HG02973 (cell line): ENCODE measurements at regions not wholly inside any gene's neighbourhood (a gene's known extent, or its start where the extent isn't known, plus 50 kb on each side); places are given as distances from the start of the nearest gene placed in this dataset.
"Not testable (repeated sequence)": the region's sequence is repeated elsewhere in the genome, so short reads cannot be mapped to it uniquely, and the experiment has no call there.

Experiments
- ATAC-seq: cut with Tn5 transposase; IDR thresholded peaks from one replicate; pipeline ENCODE4 v1.9.1; 2021; ENCODE audit warnings: moderate library complexity; ENCODE audit not compliant: unreplicated experiment

DNA sequence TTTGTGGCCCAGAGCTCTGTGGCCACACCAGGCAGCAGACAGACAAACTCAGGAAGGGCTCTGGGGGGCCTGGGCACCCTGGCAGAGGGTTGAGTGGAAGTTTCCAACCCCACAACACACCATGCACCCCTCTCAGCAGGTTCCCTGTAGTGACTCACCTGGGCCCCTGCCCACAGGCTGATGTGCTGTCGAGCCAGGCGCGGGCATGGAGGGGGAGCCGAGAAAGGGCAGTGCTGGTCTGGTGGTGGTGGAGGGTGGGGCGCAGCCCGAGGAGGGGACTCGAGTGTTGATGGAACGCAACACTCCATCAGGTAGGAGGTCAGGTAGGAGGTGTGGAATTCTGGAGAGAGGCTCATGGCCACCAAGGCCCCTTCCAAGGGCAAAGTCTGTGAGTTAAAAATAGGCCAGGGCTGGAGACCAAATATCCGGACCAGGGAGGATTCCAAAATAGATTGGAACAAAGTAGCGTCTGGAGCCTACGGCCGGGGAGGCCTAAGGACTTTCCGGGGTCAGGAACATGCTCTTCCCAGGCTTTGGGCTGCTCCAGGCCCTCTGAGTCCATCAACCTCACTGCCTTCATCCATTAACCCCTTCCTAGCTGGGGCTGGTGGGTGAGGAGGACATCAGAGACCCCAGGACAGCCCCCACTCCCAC lies 191.5 kb upstream of the AJAP1 start:
- no peak for ATAC-seq

DNA sequence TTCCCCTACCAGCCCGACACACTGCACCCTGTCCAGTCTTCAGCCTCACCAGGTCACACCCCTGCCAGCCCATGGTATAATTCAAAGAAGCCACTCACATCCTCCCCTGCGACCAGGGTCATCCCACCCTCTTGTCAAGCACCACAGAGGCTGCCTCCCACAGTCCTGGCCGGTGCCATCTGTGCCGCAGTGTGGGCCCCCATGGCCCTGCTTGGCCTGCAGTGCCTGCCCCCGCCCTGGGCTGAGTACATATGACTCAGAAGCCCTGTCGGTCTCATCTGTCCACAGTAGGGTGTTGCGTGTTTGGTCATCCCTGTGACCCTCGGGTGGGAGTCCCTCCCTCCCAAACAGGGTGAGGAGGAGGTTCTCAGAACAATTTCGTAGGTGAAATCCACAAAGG lies 190.8 kb upstream of the AJAP1 start:
- no peak for ATAC-seq

DNA sequence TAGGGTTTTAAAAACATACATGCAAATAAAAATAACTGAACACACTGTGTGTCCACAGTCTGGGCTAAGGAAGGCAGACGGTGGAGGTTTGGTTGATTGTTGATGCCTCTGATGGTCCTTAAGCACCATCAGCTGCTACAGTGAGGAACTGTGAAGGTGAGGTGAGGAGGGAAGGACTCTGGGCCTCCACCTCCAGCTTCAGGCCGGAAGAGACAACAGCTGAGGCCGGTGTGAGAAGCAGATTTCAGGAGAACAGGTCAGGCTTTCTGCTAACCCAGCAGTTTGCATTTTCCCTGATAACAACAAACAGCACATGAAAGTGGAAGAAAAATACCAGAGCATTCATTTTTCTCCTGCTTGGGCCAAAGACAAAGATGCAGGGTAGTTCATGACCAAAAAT lies 189.9 kb upstream of the AJAP1 start:
- ATAC-seq: no peak

DNA sequence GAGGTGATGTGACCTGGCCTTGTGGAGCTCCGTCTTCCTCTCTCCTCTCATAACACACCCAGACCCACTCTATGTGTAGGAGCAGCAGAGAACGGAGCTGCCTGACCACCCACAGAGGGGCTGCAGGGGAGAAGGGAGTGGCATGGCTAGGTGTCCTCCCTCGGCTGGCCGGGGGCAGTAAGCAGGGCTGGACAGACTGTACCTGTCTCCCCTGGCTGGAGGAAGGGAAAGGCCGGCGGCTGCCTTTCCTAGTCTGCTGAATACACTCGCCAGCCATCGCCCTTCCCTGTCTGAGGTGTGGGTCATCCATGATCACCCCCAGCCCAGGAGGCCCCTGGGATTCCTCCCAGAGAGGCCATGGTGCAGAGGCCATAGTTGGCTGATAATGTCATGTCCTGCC lies 187.2 kb upstream of the AJAP1 start:
- no peak for ATAC-seq

DNA sequence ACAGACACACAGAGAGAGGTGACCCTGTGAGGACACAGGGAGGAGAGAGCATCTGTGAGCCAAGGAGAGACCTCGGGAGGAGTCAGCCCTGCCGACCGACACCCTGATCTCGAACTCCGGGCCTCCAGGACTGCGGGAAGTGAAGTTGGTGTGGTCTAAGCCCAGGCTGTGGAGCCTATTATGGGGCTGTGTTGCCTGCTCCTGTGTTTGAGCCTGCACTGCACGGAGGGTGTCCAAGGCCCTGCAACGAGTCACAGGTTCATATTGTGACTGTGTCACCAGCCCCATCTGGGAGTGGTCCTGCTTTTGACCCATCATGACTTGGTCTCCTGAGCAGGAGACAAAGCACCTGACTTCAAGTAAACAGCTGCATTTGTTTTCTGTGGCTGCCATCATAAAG lies 186.0 kb upstream of the AJAP1 start:
- no peak for ATAC-seq

DNA sequence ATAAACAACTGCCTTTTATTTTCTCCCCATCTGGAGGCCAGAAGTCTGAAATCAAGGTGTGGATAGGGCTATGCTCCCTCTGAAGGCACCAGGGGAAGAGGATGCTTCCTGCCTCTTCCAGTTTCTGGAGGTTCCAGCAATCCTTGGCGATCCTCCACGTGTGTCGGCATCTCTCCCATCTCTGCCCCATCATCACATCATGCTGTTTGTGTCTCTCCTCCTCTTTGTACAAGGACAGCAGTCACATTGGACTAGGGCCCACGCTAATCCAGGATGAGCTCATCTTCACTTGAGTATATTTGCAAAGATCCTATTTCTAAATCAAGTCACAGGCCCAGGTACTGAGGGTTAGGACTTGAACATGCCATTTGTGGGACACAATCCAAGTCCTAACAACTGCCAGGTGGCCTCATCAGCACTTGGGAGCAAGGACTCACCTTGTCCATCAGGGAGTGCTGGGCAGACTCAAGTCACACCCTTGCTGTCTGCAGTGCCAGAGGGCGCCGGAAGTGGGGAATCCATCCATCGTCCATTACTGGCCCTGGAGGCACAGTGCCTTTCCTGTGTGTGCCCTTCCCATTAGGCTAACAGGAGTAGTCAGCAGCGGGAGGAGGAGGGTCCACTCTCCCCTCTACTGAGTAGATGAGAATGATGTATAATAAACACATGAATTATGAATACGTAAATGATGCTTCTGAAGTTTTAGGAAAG lies 185.4 kb upstream of the AJAP1 start:
- ATAC-seq: no peak

DNA sequence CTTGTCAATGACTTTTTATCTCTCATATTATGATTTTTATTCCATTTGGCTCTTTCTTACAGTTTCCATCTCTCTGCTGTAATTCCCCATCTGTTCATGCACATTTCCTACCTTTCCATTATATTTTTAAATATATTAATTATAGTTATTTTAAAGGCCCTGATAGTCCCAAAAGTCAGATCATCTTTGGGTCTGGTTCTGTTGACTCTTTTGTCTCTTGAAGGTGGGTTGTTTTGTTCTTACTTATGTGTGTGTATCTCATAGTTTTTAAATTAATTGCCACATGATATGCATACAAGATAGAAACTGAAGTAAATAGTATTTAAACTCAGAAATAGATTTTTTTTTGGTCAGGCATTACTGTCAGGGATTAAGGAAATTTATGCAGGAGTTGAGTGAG lies 178.0 kb upstream of the AJAP1 start:
- no peak for ATAC-seq

DNA sequence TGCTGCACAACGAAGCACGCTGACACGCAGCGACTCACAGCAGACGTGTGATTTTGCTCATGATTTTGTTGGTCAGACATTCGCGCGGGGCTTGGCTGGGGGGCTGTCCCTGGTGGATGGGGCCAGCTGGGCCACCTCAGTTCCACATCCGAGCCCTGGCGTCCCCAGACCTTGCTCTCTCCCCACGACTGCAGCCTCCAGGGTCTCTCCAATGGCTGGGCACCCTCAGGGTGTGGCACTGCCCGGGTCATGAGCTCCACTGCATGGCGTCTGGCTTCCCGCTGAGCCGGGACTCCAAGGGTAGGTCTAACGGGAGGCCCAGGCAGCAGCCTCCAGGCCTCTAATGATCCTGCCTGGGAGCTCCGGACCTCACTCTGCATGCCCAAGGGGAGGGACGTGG lies 173.0 kb upstream of the AJAP1 start:
- no peak for ATAC-seq

DNA sequence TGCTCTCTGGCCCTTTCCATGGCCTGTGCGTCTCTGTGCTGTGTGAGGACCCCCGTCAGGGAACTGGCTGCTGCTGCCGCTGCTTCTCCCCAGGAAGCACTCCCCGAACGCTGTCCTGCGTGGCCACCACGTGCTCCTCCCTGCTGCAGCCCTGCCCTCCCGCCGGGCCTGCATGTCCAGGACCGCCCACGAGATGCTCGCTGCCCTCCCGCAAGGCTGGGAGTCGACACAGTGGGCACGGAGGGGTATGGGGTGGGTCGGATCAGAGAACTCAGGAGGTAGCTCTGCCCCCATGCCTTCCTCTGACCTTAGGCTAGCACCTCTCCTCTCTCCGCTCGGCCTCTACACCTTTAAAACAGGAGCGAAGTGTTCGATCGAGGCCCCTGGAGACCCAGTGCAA lies 171.9 kb upstream of the AJAP1 start:
- no peak for ATAC-seq

DNA sequence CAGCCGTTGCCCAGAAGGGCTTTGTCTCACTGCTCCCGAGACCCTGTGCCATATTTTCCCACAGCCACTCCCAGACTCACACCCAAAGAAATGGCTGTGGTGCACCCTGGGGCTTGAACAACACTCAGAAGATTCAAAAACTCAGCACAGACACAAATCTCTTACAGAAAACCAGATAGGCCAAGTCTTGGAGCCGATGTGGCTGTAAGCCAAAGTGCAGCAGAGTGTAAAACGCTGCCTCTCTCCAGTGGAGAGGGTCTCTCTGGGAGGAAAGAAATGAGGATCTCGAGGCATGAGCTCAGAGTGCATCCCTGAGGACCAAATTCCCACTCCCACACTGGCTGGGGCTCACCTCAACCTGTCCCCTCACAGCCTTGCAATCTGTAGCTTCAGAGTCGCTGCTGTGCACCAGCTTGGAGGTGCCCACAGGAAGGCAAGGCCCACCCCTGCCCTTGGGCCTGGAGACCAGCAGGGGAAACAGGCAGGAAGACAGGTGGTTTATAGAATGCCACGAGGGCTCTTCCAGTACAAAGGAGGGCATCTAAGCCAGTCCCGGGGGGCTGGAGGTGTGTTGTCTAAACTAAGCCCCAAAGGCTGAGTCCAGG lies 171.3 kb upstream of the AJAP1 start:
- ATAC-seq: no peak

DNA sequence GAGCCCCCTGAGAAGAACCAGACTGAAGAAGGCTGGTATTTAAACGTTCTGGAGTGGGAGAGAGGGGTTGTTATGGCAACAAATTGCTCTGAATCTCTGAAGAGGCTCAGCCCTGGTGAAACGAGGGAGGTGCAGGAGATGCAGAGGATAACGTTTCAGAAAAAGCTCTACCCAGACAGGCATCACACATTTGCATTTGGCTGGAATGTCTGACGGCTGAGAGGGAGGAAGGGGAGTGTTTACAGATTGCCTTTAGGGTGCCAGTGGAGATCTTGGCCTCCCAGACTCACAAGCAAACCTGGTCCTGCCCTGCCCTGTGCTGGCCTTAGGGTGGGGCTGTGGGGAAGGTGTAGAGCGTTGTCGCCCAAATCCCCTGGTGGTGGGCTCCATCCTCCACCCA lies 169.0 kb upstream of the AJAP1 start:
- no peak for ATAC-seq

DNA sequence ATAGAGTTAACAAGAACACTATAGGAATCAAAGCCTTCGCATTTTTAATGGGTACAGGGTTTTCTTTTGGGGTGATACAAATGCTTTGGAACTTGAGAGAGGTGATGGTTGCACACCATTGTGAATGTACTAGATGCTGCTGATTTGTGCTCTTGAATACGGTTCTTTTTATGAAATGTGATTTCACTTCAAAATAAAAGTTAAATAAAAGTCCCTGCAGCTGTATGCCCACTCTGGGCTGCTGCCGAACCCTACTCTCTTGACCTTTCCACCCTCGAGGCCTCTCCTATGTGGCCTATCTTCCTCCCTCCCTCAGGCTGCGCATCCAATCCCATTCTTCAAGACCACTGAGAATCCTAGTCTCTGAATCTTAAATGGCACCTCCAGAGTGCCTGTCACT lies 168.5 kb upstream of the AJAP1 start:
- no peak for ATAC-seq

DNA sequence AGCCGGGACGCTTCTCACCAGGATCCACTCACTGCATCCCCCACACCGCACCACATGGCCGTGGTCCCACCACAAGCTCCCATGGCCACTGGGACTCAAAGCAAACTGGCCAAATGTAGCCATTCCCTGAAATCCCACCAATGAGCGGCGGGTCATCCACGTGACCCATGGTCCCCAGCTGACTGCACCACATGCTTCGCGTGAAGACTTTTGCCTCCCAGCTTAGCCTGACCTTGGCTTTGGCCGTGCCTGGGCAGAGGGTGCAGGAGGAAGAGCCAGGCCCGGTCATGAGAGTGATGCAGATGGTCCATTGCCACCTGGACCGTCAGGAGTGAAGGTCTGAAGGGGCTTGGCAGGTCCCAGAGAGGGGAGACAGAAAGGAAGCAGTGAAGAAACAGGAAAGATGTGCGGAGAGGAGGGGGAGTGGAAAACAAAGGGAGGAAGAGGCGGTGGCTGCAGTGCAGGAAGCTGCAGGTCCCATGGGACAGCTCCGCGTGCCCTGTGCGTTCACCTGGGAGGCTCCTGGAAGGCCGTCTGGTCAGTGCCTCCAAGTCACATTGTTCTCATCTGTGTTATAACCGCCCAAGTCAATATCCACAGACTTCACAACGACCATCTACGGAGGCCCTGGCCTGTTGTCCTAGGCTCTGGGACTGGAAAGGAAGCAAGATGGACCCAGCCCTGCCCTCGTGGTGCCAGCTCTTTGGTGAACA lies 167.8 kb upstream of the AJAP1 start:
- ATAC-seq: no peak

DNA sequence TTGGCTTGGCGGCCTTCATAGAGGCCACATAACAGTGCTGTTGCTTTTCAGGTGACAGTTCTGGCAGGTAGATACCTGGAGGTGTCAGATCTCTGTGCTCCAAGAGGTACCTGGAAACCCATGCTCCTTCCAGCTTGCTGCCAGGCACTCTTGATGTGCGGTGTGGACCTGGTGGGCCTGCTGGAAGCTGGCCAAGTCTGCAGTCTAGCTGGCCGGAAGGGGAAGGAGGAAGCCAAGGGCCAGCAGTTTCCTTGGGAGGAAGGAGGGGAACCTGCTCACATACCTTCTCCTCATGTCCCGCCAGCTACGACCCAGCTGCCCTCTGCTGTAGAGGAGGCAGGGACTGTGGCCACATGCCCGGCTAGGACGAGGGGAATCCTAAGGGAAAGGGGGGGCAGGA lies 166.4 kb upstream of the AJAP1 start:
- ATAC-seq: no peak

DNA sequence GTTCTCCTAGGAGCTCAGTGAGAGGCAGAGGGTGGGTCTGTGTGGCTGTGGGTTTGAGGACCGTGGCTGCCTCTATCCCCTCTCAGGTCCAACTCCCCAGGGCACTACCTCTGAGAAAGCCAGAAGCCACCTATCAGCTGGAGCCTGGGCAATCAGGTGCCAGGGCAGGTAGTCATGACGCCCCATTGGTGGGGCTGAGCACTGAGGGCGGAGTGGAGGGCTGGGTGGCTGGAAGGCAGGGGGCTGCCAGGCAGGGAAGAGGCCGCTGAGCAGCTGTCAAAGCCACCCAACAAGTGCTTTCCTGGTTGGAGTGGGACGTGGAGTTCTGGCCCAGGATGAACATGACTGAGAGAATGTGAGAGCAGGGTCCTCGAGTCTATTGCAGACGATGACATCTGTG lies 164.9 kb upstream of the AJAP1 start:
- ATAC-seq: no peak

DNA sequence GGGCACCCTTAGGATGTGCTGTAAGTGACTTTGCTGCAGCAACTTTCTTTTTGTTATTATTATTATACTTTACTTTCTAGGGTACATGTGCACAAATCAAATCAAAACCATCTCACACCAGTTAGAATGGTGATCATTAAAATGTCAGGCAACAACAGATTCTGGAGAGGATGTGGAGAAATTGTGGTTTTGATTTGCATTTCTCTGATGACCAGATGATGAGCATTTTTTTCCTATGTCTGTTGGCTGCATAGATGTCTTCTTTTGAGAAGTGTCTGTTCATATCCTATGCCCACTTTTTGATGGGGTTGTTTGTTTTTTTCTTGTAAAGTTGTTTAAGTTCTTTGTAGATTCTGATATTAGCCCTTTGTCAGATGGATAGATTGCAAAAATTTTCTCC lies 164.4 kb upstream of the AJAP1 start:
- ATAC-seq: not testable (repeated sequence)

DNA sequence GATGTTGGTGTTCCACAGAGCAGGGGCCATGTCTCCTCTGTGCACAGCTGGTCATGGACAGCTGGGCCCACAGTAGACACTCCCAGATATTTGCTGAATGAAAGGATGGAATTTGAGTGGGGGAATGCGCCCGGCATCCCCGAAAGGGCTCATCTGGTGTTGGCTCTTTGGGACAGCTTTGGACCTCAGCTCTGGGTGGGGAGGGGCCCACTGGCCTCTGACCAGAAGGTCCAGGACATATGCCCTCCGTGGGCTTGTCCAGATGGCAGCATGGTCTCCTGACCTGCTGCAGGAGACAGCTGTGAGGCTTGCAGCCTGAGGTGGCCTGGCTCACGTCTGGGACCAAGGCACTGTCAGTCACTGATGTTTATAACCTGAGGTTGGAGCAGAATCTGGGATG lies 160.4 kb upstream of the AJAP1 start:
- ATAC-seq: no peak

DNA sequence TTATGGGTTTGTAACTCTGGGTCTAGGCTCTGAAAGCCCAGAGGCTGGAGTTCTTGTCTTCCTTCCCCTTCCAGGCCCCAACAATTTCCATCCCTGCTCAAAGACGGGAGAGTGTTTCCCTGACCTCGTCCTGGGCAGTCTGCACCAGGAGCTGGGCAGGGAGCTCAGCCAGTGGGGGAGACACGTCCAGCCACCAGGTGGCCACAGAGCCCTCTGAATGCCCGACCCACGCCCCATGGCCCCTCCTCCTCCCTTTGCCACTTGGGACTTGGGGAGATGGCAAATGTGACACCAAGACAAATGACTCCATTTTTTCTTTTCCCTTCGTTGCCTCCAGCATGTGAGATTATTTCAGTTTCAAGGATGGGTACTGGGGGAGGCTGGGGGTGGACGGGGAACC lies 159.9 kb upstream of the AJAP1 start:
- no peak for ATAC-seq

DNA sequence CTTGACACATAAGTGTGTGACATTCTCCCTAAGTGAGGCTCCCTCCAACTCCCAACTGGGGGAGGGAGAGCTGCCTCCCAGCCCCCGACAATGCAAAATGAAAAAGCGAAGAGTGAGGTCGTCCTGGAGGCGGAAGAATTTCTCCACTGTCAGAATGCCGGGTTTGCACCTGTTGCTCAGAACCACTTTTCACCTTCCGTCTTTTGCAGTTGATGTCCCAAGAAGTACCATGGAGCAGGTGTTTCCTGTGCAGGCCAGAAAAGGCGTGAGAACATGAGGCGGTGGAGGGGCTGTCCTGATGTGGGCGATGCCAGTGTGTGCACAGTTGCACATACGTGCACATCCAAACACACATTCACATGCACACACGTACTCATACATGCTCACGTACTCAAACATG lies 158.6 kb upstream of the AJAP1 start:
- ATAC-seq: no peak

DNA sequence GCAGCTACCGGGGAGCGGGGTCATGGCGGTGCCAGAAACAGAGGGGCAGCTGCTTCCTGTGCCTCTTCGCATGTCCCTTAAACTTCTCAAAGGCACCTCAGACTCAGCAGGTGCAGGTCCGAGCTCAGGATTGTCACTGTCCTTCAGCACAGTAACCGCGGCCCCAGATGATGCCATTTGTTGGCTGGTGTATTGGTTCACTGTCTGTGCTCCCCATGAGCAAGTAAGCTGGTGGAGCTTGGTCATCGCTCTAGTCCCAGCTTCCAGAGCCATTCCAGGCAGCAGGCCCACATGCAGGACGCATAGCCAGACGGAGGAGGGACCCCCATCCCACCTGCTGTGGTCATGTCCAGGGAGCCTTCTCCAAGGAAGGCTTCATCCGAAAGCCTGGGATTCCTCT lies 154.0 kb upstream of the AJAP1 start:
- no peak for ATAC-seq

DNA sequence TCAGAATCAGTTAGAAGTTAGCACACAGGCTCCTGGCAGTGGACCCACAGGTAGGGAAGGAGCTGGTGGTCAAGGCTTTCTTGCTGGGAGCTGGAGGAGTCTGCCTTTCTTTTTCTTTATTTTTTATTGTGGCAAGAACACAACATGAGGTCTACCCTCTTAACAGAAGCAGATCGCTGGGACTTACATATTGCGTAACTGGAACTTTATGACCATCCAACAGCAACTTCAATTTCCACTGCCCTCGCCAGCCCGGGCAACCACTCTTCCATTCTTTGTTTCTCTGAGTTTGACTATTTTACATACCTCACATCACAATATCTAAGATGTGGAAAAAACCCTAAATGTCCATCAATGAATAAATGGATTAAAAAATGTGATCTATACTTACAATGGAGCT lies 147.8 kb upstream of the AJAP1 start:
- ATAC-seq: no peak

DNA sequence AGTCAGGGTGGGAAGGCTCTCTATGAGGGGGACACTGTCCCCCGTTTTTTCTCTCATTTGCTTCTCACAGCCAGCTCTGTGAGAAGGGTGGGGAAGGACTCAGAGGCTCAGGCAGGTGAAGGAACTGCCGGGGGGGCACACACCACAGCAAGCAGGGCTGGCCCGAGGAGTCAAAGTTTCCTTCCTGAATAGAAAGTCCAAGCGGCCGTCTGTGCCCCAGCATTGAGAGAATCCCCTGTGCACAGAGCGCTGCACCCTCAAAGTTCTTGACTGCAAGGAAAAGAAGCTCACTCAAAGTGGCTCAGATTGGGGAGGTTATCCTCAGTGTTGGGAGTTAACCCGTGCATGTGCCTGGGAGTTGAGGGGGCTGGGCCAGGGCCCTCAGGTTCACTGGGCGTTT lies 145.2 kb upstream of the AJAP1 start:
- ATAC-seq: no peak
